ENCODE measurements at regions not wholly inside any gene's neighbourhood (a gene's known extent, or its start where the extent isn't known, plus 50 kb on each side); places are given as distances from the start of the nearest gene placed in this dataset.

GRCh38 chr15:70297465-70298058 is 199.8 kb upstream of the TLE3 start:
- no peaks in the 10 kb centered on the region for H3K27me3 ChIP-seq (ENCODE audit: control insufficient read depth, insufficient read depth, low read length)
- no peak for TF ChIP-seq CTCF (IDR thresholded peaks at IDR 0.05; ENCODE audit: insufficient read depth, low read length, poor library complexity, severe bottlenecking)
- H3K4me3 ChIP-seq (ENCODE audit: low read depth, low read length): no peak overlapping the region
- no peak for DNase-seq (ENCODE audit: low read depth)
- no peaks in the 10 kb centered on the region for H3K36me3 ChIP-seq (ENCODE audit: control insufficient read depth, insufficient read depth, low read length)

DNA sequence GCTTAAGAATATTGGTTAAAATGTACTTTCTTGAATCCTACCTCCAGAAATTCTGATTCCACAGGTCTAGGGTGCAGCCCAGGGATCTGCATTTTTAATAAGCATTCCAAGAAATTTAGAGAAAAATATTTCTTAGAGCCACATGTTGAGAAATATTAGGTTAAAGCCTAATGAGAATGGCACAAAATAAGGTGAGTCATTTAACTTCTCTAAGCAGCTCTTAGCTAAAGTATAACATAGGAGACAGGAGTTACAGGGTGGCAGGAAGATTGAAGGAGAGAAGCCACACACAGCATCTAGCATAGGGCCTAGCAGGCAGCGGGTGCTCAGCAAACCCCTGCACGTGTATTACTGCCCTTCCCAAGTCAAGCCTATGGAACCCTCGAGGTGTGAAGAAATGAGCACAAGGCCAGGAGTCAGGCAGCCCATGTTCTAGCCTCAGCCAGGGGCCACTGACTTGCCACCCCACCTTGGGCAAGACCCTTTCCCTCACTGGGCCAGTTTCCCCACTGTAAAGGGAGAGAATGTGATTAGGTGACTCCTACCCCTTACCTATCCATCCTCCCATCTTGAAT is 197.1 kb upstream of the TLE3 start:
- H3K4me3 ChIP-seq (ENCODE audit: low read depth, low read length): no peak overlapping the region
- peaks cover 2% of the 10 kb centered on the region for H3K27me3 ChIP-seq (ENCODE audit: control insufficient read depth, insufficient read depth, low read length)
- H3K36me3 ChIP-seq (ENCODE audit: control insufficient read depth, insufficient read depth, low read length): no peaks in the 10 kb centered on the region
- no peak for TF ChIP-seq CTCF (IDR thresholded peaks at IDR 0.05; ENCODE audit: insufficient read depth, low read length, poor library complexity, severe bottlenecking)
- no peak for DNase-seq (ENCODE audit: low read depth)

DNA sequence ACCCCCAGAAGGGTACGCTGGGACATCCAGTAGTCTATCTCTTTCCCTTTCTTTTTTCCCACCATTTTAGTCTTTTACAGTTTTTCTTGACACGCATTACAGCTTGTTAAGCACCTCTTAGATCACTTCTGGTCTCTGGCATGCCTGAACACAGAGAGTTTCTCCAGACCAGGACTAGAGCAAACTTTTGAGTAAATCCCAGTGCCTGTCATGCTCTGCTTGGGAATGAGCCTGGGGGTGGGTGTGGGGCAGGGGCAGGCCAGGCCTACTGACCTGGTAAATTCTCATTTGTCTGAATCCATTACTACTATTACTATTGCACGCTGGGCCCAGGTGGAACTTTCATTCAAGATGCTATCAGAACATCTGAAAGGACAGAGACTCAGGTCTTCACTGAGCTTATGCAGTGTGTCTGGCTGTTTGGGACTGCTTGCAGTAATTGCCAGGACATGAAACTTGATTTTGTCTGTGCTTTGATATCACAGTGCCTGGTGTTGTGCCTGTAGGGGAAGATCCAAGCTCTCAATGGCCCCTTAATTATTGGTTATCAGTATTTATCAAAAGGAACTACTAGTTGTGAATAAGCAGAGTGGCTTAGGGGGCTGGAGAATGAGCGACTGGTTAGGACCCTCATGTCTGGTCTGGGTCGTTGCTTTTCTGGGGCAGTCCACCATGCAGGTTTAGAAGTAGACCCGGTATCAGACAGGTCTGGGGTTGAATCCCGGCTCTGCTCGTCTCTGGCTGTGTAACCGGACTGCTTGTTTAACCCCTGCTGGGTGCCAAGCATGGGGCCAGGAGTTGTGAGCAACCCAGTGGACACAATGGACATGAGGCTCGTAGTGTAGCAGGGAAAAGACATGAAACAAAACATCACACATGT is 196.1 kb upstream of the TLE3 start:
- no peak overlapping the region for H3K4me3 ChIP-seq (ENCODE audit: low read depth, low read length)
- TF ChIP-seq CTCF (IDR thresholded peaks at IDR 0.05; ENCODE audit: insufficient read depth, low read length, poor library complexity, severe bottlenecking): no peak
- DNase-seq (ENCODE audit: low read depth): no peak
- H3K36me3 ChIP-seq (ENCODE audit: control insufficient read depth, insufficient read depth, low read length): no peaks in the 10 kb centered on the region
- peaks cover 2% of the 10 kb centered on the region for H3K27me3 ChIP-seq (ENCODE audit: control insufficient read depth, insufficient read depth, low read length)

DNA sequence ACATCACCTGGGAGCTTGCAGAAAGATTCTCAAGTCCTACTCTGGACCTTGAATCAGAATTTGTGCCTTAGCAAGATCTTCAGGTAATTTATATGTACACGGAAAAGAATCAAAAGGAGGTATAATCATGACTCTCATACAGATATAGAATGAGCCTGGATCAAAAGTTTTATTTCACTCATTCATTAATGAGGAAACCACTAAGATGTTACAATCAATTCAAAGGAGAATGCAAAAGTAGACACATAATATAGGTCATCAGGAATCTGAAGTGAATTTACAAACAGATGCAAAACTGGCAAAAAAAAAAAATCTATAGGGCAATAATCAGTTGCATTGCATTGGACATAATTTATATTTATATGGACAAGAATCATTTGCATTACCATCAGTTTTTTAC is 195.4 kb upstream of the TLE3 start:
- Histone ChIP-seq H3K4me3 (ENCODE audit: low read depth, low read length) (no peak overlapping the region), H3K27me3 (ENCODE audit: control insufficient read depth, insufficient read depth, low read length) (peaks cover 2% of the 10 kb centered on the region)
- no peak for TF ChIP-seq CTCF (IDR thresholded peaks at IDR 0.05; ENCODE audit: insufficient read depth, low read length, poor library complexity, severe bottlenecking)

GRCh38 chr15:70292076-70292760 is 194.5 kb upstream of the TLE3 start:
- Histone ChIP-seq H3K36me3 (ENCODE audit: control insufficient read depth, insufficient read depth, low read length) (no peaks in the 10 kb centered on the region), H3K4me3 (ENCODE audit: low read depth, low read length) (no peak overlapping the region), H3K27me3 (ENCODE audit: control insufficient read depth, insufficient read depth, low read length) (peaks cover 2% of the 10 kb centered on the region)
- DNase-seq (ENCODE audit: low read depth): no peak
- TF ChIP-seq CTCF (IDR thresholded peaks at IDR 0.05; ENCODE audit: insufficient read depth, low read length, poor library complexity, severe bottlenecking): no peak

More for the DNA sequence above, 195.4 kb upstream of the TLE3 start:
- no peak for DNase-seq (ENCODE audit: low read depth)
- H3K36me3 ChIP-seq (ENCODE audit: control insufficient read depth, insufficient read depth, low read length): no peaks in the 10 kb centered on the region
